ENCODE measurements at regions not wholly inside any gene's neighbourhood (a gene's known extent, or its start where the extent isn't known, plus 50 kb on each side); places are given as distances from the start of the nearest gene placed in this dataset.

GRCh38 chr13:107035778-107036177 is 467.8 kb upstream of the ARGLU1 start:
- TF ChIP-seq ZNF155 (tag by site-specific recombination; IDR thresholded peaks at IDR 0.05) (no peak), KLF8 (tag by site-specific recombination; IDR thresholded peaks at IDR 0.05) (no peak), ZBTB8A (tag by site-specific recombination; IDR thresholded peaks at IDR 0.05) (no peak), YY1 (tag by site-specific recombination; IDR thresholded peaks at IDR 0.05) (no peak), ZNF394 (tag by site-specific recombination; IDR thresholded peaks at IDR 0.05; ENCODE audit: borderline replicate concordance) (no peak), RBAK (tag by site-specific recombination; IDR thresholded peaks at IDR 0.05) (no peak), ZNF610 (tag by site-specific recombination; IDR thresholded peaks at IDR 0.05; ENCODE audit: borderline replicate concordance) (no peak), ZBTB48 (tag by site-specific recombination; IDR thresholded peaks at IDR 0.05) (no peak), EGR2 (tag by site-specific recombination; IDR thresholded peaks at IDR 0.05; ENCODE audit: low read depth) (no peak), ZNF555 (tag by site-specific recombination; conservative IDR thresholded peaks at IDR 0.05) (no peak), BCL11A (tag by site-specific recombination; IDR thresholded peaks at IDR 0.05; ENCODE audit: low read depth) (no peak), ZBTB11 (tag by site-specific recombination; conservative IDR thresholded peaks at IDR 0.05; ENCODE audit: low read depth) (no peak), ZBTB20 (tag by site-specific recombination; IDR thresholded peaks at IDR 0.05) (no peak), ZNF488 (tag by site-specific recombination; IDR thresholded peaks at IDR 0.05) (no peak)
- CTCF ChIA-PET, result no interaction called here

GRCh38 chr13:107035186-107035585 is 467.2 kb upstream of the ARGLU1 start:
- CTCF ChIA-PET, result no interaction called here
- H3K4me3 ChIP-seq (ENCODE audit: low read depth, low read length), result no peak overlapping the region
- H3K27ac ChIP-seq (ENCODE audit: extremely low read depth, low read depth, low read length), result no peak overlapping the region
- H3K36me3 ChIP-seq (ENCODE audit: control insufficient read depth in 2 of 2, insufficient read depth in 1 of 2, low read length in 2 of 2), result no peaks in the 10 kb centered on the region
- no peaks in the 10 kb centered on the region for H3K4me1 ChIP-seq (ENCODE audit: control insufficient read depth, insufficient read depth, low read length)
- POLR2A ChIA-PET, result no interaction called here
- H3K9me3 ChIP-seq (ENCODE audit: control insufficient read depth, insufficient read depth, low read depth, low read length), result no peaks in the 10 kb centered on the region
- no peak for TF ChIP-seq PRDM1 (tag by site-specific recombination; IDR thresholded peaks at IDR 0.05)
- TF ChIP-seq, protein P1, sequence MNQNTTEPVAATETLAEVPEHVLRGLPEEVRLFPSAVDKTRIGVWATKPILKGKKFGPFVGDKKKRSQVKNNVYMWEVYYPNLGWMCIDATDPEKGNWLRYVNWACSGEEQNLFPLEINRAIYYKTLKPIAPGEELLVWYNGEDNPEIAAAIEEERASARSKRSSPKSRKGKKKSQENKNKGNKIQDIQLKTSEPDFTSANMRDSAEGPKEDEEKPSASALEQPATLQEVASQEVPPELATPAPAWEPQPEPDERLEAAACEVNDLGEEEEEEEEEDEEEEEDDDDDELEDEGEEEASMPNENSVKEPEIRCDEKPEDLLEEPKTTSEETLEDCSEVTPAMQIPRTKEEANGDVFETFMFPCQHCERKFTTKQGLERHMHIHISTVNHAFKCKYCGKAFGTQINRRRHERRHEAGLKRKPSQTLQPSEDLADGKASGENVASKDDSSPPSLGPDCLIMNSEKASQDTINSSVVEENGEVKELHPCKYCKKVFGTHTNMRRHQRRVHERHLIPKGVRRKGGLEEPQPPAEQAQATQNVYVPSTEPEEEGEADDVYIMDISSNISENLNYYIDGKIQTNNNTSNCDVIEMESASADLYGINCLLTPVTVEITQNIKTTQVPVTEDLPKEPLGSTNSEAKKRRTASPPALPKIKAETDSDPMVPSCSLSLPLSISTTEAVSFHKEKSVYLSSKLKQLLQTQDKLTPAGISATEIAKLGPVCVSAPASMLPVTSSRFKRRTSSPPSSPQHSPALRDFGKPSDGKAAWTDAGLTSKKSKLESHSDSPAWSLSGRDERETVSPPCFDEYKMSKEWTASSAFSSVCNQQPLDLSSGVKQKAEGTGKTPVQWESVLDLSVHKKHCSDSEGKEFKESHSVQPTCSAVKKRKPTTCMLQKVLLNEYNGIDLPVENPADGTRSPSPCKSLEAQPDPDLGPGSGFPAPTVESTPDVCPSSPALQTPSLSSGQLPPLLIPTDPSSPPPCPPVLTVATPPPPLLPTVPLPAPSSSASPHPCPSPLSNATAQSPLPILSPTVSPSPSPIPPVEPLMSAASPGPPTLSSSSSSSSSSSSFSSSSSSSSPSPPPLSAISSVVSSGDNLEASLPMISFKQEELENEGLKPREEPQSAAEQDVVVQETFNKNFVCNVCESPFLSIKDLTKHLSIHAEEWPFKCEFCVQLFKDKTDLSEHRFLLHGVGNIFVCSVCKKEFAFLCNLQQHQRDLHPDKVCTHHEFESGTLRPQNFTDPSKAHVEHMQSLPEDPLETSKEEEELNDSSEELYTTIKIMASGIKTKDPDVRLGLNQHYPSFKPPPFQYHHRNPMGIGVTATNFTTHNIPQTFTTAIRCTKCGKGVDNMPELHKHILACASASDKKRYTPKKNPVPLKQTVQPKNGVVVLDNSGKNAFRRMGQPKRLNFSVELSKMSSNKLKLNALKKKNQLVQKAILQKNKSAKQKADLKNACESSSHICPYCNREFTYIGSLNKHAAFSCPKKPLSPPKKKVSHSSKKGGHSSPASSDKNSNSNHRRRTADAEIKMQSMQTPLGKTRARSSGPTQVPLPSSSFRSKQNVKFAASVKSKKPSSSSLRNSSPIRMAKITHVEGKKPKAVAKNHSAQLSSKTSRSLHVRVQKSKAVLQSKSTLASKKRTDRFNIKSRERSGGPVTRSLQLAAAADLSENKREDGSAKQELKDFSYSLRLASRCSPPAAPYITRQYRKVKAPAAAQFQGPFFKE (tag by site-specific recombination; IDR thresholded peaks at IDR 0.05; ENCODE audit: borderline replicate concordance), result no peak
- TF ChIP-seq ZNF830 (tag by site-specific recombination; IDR thresholded peaks at IDR 0.05; ENCODE audit: low read depth), result no peak
- no peak for TF ChIP-seq ZNF16 (tag by site-specific recombination; IDR thresholded peaks at IDR 0.05; ENCODE audit: low read depth)
- no peak for TF ChIP-seq KLF10 (tag by site-specific recombination; IDR thresholded peaks at IDR 0.05)
- no peak for TF ChIP-seq ZNF555 (tag by site-specific recombination; conservative IDR thresholded peaks at IDR 0.05)
- TF ChIP-seq BCL11B (tag by site-specific recombination; IDR thresholded peaks at IDR 0.05; ENCODE audit: low read depth), result no peak
- TF ChIP-seq WT1 (tag by site-specific recombination; IDR thresholded peaks at IDR 0.05), result no peak
- TF ChIP-seq ZNF155 (tag by site-specific recombination; IDR thresholded peaks at IDR 0.05), result no peak
- no peak for TF ChIP-seq ZNF324 (tag by site-specific recombination; IDR thresholded peaks at IDR 0.05)
- no peak for TF ChIP-seq ZNF792 (tag by site-specific recombination; IDR thresholded peaks at IDR 0.05)

More at GRCh38 chr13:107035778-107036177, 467.8 kb upstream of the ARGLU1 start:
- no peaks in the 10 kb centered on the region for H3K36me3 ChIP-seq (ENCODE audit: control insufficient read depth in 2 of 2, insufficient read depth in 1 of 2, low read length in 2 of 2)
- H3K4me3 ChIP-seq (ENCODE audit: low read depth, low read length), result no peak overlapping the region
- POLR2A ChIA-PET, result no interaction called here
- H3K27ac ChIP-seq (ENCODE audit: extremely low read depth, low read depth, low read length), result no peak overlapping the region
- H3K4me1 ChIP-seq (ENCODE audit: control insufficient read depth, insufficient read depth, low read length), result no peaks in the 10 kb centered on the region
- H3K9me3 ChIP-seq (ENCODE audit: control insufficient read depth, insufficient read depth, low read depth, low read length), result no peaks in the 10 kb centered on the region
